ENCODE measurements at regions not wholly inside any gene's neighbourhood (a gene's known extent, or its start where the extent isn't known, plus 50 kb on each side); places are given as distances from the start of the nearest gene placed in this dataset.

DNA sequence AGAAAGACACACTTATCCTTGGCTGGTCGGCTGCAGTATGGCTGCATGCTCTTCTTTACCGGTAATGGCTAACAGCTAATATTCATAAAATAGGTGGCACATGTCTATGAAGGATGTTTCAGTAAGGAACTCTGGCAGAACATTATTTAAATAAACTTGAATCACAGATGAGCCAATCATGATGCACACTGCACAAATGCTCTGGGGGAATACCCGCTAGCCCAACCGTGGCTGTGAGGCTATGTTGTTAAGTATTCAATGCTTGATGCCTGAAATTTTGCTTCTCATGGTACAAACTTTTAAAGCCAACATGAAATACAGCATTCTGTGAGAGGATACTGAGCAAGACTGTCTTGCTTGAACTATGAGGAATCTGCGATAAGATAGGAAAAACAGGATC lies 505.8 kb downstream of the ZEB2 start:
- intact Hi-C loops (cut with micrococcal nuclease) = no loop called here
- no peak overlapping the region for H3K27ac Mint-ChIP-seq

GRCh38 chr2:144012304-144012703 lies 507.6 kb downstream of the ZEB2 start:
- Histone ChIP-seq H3K4me3 (replicated peaks in 1 of 3; ENCODE audit: low read depth in 2 of 3, low read length in 3 of 3) (no peak overlapping the region), H3K27ac (ENCODE audit: low read depth in 1 of 2, low read length in 2 of 2) (no peak overlapping the region), H3K9ac (ENCODE audit: insufficient read depth, low read length, poor library complexity, severe bottlenecking) (no peak overlapping the region), H3K4me1 (ENCODE audit: control insufficient read depth in 1 of 2, insufficient read depth in 2 of 2, low read length in 2 of 2) (no peaks in the 10 kb centered on the region), H2AFZ (ENCODE audit: insufficient read depth, low read depth, low read length, poor library complexity, severe bottlenecking) (no peak overlapping the region), H3K79me2 (ENCODE audit: insufficient read depth, low read length) (no peaks in the 10 kb centered on the region), H3K27me3 (ENCODE audit: control insufficient read depth in 2 of 2, insufficient read depth in 2 of 2, low read length in 2 of 2) (no peaks in the 10 kb centered on the region), H3K4me2 (replicated peaks; ENCODE audit: extremely low read depth, low read length, poor library complexity, severe bottlenecking) (no peak overlapping the region), H4K20me1 (ENCODE audit: insufficient read depth, low read length) (no peaks in the 10 kb centered on the region), H3K9me3 (replicated peaks in 1 of 2; ENCODE audit: control insufficient read depth in 1 of 2, insufficient read depth in 1 of 2, low read length in 2 of 2) (no peaks in the 10 kb centered on the region), H3K36me3 (replicated peaks in 1 of 2; ENCODE audit: control insufficient read depth in 1 of 2, insufficient read depth in 2 of 2, low read length in 2 of 2) (no peaks in the 10 kb centered on the region)
- no peaks in the 10 kb centered on the region for H3K4me1 Mint-ChIP-seq
- no peaks in the 10 kb centered on the region for H3K27me3 Mint-ChIP-seq (ENCODE audit: low read depth in 3 of 3)
- DNase-seq = no peak
- peaks cover 0 to 4% of the 10 kb centered on the region in 2 donors for H3K36me3 Mint-ChIP-seq
- H3K9me3 Mint-ChIP-seq = peaks cover 0 to 7% (median 2%) of the 10 kb centered on the region in 7 donors
- intact Hi-C loops (cut with micrococcal nuclease) = no loop called here
- TF ChIP-seq, protein P1, sequence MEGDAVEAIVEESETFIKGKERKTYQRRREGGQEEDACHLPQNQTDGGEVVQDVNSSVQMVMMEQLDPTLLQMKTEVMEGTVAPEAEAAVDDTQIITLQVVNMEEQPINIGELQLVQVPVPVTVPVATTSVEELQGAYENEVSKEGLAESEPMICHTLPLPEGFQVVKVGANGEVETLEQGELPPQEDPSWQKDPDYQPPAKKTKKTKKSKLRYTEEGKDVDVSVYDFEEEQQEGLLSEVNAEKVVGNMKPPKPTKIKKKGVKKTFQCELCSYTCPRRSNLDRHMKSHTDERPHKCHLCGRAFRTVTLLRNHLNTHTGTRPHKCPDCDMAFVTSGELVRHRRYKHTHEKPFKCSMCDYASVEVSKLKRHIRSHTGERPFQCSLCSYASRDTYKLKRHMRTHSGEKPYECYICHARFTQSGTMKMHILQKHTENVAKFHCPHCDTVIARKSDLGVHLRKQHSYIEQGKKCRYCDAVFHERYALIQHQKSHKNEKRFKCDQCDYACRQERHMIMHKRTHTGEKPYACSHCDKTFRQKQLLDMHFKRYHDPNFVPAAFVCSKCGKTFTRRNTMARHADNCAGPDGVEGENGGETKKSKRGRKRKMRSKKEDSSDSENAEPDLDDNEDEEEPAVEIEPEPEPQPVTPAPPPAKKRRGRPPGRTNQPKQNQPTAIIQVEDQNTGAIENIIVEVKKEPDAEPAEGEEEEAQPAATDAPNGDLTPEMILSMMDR (IDR thresholded peaks at IDR 0.05) = no peak
- no peak overlapping the region for H3K4me3 Mint-ChIP-seq
- WGBS (ENCODE audit: insufficient coverage) = 83% methylated on average over 2 of the region's 4 CpGs
- H3K27ac Mint-ChIP-seq = no peak overlapping the region

More for the DNA sequence above, 505.8 kb downstream of the ZEB2 start:
- Mint-ChIP-seq H3K27me3 (ENCODE audit: low read depth in 3 of 3) (no peaks in the 10 kb centered on the region), H3K36me3 (peaks cover 0 to 2% of the 10 kb centered on the region in 2 donors), H3K9me3 (peaks cover 0 to 4% (median 0%) of the 10 kb centered on the region in 7 donors), H3K4me1 (no peaks in the 10 kb centered on the region), H3K4me3 (no peak overlapping the region)
- no peak overlapping the region for H2AFZ ChIP-seq (ENCODE audit: insufficient read depth, low read depth, low read length, poor library complexity, severe bottlenecking)
- TF ChIP-seq, protein P1 (IDR thresholded peaks at IDR 0.05) = no peak
- H3K79me2 ChIP-seq (ENCODE audit: insufficient read depth, low read length) = no peaks in the 10 kb centered on the region
- no peaks in the 10 kb centered on the region for H3K27me3 ChIP-seq (ENCODE audit: control insufficient read depth in 2 of 2, insufficient read depth in 2 of 2, low read length in 2 of 2)
- no peak overlapping the region for H3K4me2 ChIP-seq (replicated peaks; ENCODE audit: extremely low read depth, low read length, poor library complexity, severe bottlenecking)
- no peak for DNase-seq
- no peak overlapping the region for H3K4me3 ChIP-seq (replicated peaks in 1 of 3; ENCODE audit: low read depth in 2 of 3, low read length in 3 of 3)
- H3K9ac ChIP-seq (ENCODE audit: insufficient read depth, low read length, poor library complexity, severe bottlenecking) = no peak overlapping the region
- no peaks in the 10 kb centered on the region for H4K20me1 ChIP-seq (ENCODE audit: insufficient read depth, low read length)
- H3K9me3 ChIP-seq (replicated peaks in 1 of 2; ENCODE audit: control insufficient read depth in 1 of 2, insufficient read depth in 1 of 2, low read length in 2 of 2) = no peaks in the 10 kb centered on the region
- no peaks in the 10 kb centered on the region for H3K36me3 ChIP-seq (replicated peaks in 1 of 2; ENCODE audit: control insufficient read depth in 1 of 2, insufficient read depth in 2 of 2, low read length in 2 of 2)
- H3K4me1 ChIP-seq (ENCODE audit: control insufficient read depth in 1 of 2, insufficient read depth in 2 of 2, low read length in 2 of 2) = no peaks in the 10 kb centered on the region
- WGBS (ENCODE audit: insufficient coverage) = no CpG with 5 or more reads among the region's 5 CpGs
- no peak overlapping the region for H3K27ac ChIP-seq (ENCODE audit: low read depth in 1 of 2, low read length in 2 of 2)

Measured in CD14-positive monocyte (primary cell).